GM19025 (cell line): ENCODE measurements at regions not wholly inside any gene's neighbourhood (a gene's known extent, or its start where the extent isn't known, plus 50 kb on each side); places are given as distances from the start of the nearest gene placed in this dataset.

Experiments
- ATAC-seq: cut with Tn5 transposase; IDR thresholded peaks from one replicate; pipeline ENCODE4 v1.9.1; 2021; ENCODE audit warnings: mild to moderate bottlenecking, low read depth, moderate library complexity; ENCODE audit not compliant: unreplicated experiment

DNA sequence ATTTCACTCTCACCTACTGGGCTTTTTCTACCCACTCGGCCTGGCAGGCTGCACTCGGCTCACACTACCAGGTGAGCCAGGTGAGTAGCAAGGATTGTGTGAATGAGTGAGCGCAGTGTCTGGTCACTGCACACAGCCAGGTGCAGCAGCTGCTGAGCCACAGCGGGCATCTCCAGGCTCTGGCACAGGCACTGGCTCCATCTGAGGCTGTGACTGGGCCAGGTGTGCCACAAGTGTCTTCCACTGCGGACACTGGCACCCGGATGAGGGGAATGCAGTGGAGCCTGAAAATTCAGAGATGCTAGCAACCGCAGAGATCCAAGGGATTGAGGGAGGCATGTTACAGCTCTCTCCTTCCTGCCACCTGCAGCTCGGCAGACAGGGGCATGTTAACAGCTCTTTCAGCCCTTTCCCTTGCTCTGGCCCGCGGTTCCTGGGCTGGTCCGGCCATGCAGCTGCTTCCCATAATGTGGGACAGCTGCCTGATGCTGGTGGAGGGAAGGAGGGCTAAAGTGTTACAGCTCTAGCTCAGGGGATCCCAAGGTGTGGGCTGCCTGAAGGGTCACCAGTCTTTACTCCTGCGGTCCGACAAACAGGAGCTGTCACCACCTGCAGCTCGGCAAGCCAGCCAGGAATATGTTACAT, 1038.3 kb downstream of the AMY1C start:
- ATAC-seq = no peak

DNA sequence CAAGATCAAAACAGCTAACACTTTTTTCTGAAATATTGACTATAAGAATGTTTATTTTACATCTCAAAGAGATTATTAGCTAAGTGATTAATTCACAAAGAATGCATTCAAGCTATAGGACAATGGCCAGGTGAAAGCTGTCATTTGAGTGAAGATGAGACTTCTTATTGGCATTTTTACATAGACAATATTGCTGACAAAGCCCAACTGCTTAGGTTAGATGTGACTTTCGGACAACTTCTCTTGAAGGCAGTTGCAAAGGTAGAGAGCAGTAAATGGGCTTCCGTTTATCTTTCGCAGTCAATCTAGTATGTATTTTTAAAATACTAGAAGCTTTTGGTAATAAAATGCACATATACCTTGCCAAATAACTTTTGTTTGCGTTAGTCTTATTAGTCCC, 1041.3 kb downstream of the AMY1C start:
- no peak for ATAC-seq

DNA sequence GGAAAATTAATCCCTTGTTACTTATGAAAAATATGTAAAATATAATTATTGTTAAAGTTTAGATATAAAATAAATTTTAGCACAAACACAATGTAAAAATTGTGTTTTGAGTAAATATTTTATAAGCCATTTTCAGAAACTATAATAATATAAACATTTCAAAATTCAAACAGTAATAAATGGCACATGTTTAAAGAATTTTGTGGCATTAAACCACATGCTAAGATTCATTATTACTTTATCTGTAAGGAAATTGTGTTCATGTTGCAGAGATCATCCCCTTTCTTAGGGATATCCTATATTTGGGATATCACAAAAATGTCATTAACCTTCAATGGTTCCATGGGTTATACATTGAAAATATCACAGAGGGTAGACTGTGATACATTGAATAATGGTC, 1044.3 kb downstream of the AMY1C start:
- no peak for ATAC-seq

DNA sequence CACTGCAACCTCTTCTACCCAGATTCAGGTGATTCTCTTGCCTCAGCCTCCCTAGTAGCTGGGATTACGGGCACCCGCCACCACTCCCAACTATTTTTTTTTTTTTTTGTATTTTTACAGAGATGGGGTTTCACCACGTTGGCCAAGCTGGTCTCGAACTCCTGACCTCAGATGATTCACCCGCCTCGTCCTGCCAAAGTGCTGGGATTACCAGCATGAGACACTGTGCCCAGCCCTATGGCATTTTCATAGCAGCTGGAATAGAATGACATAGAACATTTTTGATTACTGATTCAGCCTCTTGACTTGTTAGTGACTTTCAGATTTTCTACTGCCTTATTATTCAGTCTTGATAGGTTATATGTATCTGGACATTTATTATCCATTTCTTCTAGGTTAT, 1046.2 kb downstream of the AMY1C start:
- ATAC-seq = no peak

DNA sequence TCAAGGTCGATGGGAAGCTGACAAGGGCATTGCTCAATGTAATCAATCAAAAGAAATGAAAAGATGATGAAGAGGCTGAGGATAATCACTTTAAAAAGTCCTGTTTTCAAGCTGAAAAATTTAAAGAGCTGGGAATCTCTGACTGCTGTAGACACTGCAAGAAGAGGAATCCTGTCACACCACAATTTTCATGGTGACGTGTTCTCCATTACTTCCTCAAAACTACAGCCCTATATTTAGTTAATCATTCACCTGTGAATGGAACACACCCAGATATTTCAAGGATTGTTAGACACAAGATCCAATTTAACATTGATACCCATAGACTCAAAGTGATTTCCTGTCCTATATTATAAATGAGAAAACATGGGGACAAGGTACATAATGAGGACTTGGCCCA, 1048.3 kb downstream of the AMY1C start:
- no peak for ATAC-seq

DNA sequence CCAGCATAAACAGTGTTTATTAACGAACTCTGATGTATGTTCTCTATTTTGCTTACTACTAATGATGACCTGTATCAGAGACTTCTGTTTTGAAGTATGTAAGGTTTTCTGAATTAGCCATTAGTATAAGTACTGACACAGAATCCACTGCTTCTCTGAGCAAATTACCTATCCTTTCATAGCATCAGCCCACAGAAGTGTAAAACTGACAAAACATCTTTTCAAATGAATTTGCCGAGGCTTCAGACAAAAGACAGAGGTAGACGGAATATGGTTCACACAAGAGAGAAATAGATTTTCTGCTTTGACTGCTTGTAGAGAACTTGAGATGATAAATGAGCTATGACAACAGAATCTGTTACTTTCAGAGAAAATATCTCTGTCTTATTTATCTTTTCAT, 1051.6 kb downstream of the AMY1C start:
- no peak for ATAC-seq

DNA sequence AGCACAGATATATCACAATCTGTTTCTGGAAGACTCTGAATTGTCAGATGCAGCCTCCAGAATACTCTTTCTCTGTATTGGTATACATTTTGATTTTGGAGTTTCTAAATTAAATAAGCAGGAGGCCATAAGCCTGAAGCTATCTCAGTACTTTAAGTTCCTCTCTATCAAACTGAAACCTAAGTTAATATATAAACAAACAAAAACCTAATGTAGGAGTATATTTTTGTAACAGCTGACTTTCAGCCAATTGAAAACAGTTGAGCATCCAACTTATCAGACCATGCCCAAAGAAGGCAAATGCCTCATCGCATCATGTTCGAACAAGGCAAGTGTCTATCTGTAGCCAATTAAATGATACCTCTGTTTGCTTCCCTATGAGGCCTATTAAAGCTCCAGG, 1054.4 kb downstream of the AMY1C start:
- no peak for ATAC-seq

DNA sequence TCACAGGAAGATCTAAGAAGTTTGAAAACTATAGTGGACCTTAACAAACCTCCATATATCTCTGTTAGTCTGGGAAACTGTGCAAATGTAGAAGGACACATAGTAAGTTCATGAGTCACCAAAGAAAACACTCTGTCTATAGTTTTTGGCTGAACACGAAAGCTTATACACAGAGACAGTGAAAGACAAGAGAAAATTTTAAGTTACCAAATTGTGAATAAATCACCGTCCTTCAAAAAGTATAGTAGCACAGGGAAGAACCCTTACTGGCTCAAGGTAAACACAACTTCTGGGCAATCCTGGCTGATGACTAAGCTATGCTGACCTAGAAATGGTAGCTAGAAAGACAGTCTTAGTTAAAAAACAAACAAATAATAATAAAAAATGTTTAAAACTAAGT, 1057.9 kb downstream of the AMY1C start:
- ATAC-seq = no peak

DNA sequence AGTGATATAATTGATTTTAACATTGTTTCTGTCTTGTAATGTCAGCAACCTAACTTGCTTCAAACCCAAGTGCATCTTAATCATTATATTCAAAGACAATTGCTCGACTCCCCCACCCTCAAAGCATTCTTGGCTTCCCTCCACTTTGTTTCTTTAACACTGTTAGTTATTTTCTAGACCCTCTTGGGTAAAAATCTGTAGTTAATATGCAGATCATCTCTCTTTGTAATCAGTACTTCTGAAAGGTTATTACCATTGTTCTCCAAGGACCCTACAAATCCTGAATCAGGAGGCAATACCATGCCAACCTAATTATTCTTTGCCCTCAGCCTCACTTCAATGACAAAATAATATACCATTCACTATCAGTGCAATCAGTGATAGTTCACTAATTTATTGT, 1075.7 kb downstream of the AMY1C start:
- no peak for ATAC-seq

DNA sequence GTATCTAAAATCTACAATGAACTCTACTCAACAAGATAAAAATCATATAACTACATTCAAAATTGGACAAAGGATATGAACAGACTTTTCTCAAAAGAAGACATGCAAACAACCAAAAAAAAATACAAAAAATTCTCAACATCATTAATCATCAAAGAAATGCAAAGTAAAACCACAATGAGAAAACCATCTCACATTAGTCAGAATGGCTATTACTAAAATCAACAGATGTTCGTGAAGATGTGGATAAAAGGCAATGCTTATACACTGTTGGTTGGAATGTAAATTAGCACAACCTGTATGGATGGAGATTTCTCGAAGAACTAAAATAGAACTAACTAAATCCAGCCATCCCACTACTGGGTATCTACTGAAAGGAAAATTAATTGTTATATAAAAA, 1080.8 kb downstream of the AMY1C start:
- ATAC-seq = no peak

DNA sequence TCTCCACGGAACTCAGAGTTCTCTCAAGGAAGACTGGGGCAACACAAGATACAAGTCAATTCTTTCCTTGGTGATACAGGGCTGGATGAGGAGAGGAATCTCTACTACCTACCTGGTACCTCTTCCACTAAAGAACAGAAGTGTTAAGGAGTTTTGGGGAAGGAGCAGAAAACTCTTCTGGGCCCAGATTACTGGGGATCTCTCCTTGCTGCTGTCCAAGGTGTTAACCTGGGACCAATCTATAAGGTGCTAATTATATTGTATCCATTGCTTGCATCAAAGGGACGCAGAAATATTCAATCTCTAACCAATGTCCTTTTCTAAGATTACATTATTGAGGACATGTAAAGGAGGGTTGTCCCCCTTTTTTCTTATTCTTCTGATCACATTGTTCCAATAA, 1102.5 kb downstream of the AMY1C start:
- ATAC-seq = no peak

DNA sequence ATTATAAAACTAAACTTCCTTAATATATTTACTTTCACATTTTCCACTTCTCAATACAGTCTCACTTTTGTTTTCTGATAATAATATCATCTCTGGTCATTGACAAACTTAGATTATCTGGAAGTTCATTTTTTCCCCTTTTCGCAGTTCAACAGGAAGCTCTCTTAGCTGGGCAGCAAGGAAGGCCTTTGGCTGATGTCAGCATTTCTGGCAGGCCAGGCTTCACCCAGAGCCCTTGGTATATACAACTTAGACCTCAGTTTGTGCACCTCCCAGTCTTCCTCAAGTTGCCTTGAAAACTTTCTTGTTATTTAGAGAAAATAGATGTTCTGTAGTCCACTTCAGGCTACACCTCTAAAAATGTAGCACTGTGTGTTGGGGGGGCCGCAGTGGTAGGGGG, 1103.6 kb downstream of the AMY1C start:
- no peak for ATAC-seq

DNA sequence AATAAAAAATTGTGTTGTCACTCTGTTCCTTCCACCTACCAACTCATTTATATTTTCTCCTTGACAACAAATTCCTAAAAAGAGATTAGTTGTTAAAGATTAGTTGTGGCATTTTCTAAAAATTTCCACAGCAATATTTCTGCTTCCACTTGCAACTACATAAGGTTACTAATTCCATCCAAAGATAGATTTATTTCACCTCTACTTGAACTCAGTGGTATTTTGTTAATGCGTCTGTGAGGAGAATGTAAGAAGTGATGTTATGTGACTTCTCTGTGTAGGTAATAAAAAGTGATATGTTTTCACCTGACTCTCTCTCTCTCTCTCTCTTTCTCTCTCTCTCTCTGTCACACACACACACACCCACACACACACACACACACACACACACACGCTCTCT, 1104.8 kb downstream of the AMY1C start:
- no peak for ATAC-seq

DNA sequence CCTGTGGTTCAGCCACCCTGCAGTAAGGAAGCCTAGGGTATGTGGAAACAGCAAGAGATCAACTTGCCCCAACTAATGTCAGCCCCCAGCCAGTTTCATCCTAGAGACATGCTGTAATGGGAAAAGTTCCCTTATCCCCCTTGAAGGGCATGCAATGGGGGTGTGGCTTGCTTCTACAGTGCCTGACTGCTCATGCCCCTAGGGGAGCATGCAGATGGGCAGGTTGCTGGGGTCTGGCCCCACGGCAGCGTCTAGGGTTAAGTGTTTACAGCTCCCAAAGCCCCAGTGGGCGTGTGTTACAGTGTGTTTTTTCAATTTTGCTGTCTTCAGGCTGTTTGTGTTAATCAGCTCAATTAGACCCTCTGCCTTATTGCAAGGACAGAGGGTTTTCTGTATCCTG, 1105.9 kb downstream of the AMY1C start:
- ATAC-seq = no peak

DNA sequence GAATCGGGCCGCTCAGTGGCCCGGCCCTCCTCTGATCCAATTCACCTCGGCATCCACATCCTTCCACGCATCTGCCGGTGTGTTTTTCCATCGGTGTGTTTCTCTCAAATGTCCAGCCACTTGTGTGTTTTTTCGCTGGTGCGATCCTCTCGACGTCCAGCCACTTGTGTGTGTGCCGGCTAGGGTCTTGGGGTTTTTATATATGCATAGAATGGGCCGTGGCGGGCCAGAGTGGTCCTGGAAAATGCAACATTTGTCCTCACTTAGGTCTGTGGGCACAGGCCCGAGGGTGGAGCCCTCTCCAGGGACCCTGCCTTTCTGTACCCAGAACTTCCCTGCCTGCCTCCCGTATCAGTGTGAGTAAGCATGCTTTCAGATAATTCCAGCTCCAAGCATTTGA, 1106.4 kb downstream of the AMY1C start:
- ATAC-seq = no peak

DNA sequence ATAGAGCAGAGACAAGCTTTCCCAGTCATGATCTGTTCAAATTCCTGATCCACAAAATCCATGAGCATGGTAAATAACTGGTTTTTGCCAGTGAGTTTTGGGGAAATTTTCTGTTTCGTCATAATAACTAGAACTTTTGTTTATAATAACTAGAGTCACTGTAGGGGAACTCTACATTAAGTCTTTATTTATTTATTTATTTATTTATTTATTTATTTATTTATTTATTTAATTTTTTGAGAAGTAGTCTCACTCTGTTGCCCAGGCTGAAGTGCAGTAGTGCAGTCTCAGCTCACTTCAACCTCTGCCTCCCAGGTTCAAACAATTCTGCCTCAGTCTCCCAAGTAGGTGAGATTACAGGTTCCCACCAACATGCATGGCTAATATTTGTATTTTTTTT, 1106.8 kb downstream of the AMY1C start:
- no peak for ATAC-seq

DNA sequence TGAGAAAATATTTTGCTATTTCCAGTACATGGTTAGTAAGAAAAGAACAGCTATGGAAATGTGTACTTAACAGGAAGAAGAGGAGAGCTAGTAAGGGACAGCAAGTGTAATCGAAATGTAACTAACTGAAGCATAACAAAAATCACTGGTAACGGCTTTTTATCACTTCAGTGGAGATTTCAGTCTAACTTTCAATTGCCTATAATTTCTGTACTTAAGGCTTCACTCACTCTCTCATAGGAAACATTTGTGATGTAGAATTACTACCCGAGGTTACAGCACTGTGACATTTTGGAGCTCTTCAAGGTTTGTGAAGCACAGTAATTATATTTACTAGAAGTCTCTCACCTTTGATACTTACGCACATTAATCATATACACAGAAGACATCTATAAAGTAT, 1119.1 kb downstream of the AMY1C start:
- no peak for ATAC-seq

DNA sequence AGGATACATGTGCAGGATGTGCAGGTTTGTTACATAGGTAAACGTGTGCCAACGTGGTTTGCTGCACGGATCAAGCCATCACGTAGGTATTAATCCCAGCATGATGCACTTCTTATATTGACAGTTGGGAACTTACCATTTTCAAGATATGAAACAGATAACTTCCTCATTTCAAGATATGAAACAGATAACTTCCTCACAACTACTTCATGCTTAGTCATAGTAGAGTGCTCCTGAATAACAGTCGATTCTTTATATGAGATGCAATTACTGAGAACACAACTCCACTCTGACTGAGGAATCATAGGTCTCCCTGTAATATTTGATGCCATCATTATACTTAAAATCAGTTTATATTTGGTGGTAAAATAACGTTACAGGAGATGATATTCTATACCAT, 1124.3 kb downstream of the AMY1C start:
- ATAC-seq = peak; percentile 77

DNA sequence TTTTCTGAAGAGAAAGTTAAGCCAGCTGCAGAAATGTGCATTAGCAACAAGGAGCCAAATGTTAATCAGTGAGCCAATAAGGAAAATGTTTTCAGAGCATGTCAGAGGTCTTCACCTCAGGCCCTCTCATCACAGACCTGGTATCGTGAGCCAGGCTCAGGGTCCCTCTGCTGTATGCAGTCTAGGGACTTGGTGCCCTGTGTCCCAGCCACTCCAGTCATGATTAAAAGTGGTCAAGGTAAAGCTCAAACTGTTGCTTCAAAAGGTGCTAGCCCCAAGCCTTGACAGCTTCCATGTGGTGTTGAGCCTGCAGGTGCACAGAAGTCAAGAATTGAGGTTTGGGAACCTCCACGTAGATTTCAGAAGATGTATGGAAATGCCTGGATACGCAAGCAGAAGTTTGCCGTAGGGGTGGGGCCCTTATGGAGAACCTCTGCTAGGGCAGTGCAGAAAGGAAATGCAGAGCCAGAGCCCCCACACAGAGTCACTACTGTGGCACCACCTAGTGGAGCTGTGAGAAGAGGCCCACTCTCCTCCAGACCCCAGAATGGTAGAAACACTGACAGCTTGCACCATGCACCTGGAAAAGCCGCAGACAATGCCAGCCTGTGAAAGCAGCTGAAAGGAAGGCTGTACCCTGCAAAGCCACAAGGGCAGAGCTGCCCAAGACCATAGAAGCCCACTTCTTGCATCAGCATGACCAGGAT, 1128.7 kb downstream of the AMY1C start:
- no peak for ATAC-seq

DNA sequence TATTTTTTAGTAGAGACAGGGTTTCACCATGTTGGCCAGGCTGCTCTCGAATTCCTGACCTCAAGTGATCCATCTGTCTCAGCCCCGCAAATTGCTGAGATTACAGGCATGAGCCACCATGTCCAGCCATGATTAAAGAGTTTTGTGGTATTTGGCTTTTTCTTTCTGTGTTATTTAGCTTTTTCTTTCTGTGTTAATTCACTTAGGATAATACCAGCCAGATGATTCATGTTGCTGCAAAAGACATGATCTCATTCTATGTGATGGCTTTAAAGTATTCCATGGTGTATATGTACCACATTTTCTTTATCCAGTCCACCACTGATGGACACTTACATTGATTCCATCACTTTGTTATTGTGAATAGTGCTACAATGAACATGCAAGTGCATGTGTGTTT, 1135.2 kb downstream of the AMY1C start:
- no peak for ATAC-seq

DNA sequence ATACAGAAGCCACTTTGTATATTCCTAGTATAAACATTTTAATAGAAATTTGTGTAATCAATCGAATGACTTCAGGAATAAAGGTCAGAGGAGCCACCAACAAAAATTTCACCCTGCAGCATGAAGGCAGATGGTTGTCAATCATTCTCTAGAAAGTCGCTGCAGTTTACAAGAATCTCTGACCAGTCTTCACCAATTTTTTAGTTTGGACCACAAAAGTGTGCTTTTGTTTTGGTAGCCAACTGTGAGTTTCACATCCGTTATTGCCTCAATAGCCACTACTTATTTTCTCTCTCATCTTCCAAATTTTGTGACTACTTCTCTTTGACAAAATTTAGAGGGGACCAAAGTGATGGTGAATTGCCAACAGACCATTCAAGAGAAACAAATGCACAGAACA, 1155.6 kb downstream of the AMY1C start:
- ATAC-seq = no peak

DNA sequence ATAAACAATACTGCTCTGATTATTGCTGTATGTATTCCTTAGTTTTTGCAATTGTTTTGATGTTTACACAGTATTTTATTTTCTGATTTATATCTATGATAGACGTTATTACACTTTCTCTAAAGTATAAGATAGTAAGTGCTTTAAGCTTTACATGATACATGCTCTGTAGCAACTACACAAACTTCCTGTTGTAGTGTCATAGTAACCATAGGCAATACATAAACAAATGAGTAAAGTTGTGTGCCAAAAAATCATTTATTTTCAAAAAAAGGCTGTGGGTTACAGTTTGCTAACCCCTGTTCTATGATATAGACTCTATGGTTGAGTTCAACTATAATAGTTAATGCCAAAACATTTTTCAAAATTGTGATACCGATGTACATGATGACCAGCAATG, 1156.4 kb downstream of the AMY1C start:
- no peak for ATAC-seq

DNA sequence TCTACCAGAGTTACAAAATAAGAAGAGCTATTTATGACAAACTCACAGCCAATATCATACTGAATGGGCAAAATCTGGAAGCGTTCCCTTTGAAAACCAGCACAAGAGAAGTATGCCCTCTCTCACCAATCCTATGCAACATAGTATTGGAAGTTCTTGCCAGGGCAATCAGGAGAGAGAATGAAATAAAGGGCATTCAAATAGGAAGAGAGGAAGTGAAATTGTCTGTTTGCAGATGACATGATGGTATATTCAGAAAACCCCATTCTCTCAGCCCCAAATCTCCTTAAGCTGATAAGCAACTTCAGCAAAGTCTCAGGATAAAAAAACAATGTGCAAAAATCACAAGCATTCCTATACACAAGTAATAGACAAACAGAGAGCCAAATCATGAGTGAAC, 1169.5 kb downstream of the AMY1C start:
- ATAC-seq = no peak
